OCI-LY7 (cell line): ENCODE measurements at regions not wholly inside any gene's neighbourhood (a gene's known extent, or its start where the extent isn't known, plus 50 kb on each side); places are given as distances from the start of the nearest gene placed in this dataset.

ENCODE experiments used
- EZH2phosphoT487 ChIP-seq: fragments of 200-600 bp; sonication (generic); IDR thresholded peaks from 2 replicates; pipeline ENCODE4 v1.6.1; 2018; ENCODE audit warnings: low read depth, borderline replicate concordance, mild to moderate bottlenecking, mixed run types, antibody characterized with exemption, low read length, moderate library complexity, mixed read lengths
- TF ChIP-seq, protein P1 (sequence below): fragments of 200-600 bp; sonication (generic); conservative IDR thresholded peaks from 2 replicates; pipeline ENCODE4 v1.5.1; 2014; ENCODE audit warnings: mild to moderate bottlenecking, antibody characterized with exemption, low read length, moderate library complexity, mixed read lengths

DNA sequence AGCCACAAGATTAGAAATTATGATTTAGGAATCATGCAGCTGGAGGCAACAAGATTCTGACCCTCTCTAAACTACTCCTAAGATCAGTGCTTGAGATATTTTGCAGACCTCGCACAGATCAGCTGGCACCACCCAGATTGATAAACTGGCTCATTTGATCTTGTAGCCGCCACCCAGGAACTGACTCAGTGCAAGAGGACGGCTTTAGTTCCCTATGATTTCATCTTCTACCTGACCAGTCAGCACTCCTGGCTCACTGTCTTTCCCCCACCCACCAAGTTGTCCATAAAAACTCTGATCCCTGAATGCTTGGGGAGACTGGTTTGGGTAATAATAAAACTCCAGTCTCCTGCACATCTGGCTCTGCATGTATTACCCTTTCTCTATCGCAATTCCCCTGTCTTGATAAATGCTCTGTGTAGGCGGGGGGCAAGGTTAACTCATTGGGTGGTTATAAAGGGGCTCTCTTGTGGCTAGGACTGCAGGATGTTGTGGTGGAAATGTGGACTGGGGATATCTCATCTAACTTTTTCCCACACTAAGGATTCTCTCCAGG lies 96.1 kb downstream of the ARL6IP6 start:
- TF ChIP-seq, protein P1, sequence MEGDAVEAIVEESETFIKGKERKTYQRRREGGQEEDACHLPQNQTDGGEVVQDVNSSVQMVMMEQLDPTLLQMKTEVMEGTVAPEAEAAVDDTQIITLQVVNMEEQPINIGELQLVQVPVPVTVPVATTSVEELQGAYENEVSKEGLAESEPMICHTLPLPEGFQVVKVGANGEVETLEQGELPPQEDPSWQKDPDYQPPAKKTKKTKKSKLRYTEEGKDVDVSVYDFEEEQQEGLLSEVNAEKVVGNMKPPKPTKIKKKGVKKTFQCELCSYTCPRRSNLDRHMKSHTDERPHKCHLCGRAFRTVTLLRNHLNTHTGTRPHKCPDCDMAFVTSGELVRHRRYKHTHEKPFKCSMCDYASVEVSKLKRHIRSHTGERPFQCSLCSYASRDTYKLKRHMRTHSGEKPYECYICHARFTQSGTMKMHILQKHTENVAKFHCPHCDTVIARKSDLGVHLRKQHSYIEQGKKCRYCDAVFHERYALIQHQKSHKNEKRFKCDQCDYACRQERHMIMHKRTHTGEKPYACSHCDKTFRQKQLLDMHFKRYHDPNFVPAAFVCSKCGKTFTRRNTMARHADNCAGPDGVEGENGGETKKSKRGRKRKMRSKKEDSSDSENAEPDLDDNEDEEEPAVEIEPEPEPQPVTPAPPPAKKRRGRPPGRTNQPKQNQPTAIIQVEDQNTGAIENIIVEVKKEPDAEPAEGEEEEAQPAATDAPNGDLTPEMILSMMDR, result no peak
- TF ChIP-seq EZH2phosphoT487, result no peak
